Right lobe of liver (tissue), 4 donors: ENCODE measurements at regions not wholly inside any gene's neighbourhood (a gene's known extent, or its start where the extent isn't known, plus 50 kb on each side); places are given as distances from the start of the nearest gene placed in this dataset.

Experiments used
- CTCF ChIP-seq, 4 donors: fragments of 200-600 bp in 3 of 4; fragments of 450-650 bp in 1 of 4; IDR thresholded peaks; one replicate each; pipeline versions ENCODE4 v1.5.1 to v1.8.0; 2016 to 2022; ENCODE audit warnings: antibody characterized with exemption in 4 of 4, mild to moderate bottlenecking in 2 of 4
- POLR2A ChIP-seq: fragments of 450-650 bp; IDR thresholded peaks from one replicate; pipeline ENCODE4 v1.6.1; 2017; ENCODE audit warnings: antibody characterized with exemption, mild to moderate bottlenecking
- donor health status: DM: no; HTN: no; CAD: no.
- donor health status: DM: no; HTN: no; CAD: no.
- donor health status: DM: no; HTN: yes; CAD: no.

- TF ChIP-seq CTCF (IDR thresholded peaks at IDR 0.05) (no peak), POLR2A (no peak)
Observed at GRCh38 chr1:119314001-119314796, 54.4 kb upstream of the HAO2 start.
